ENCODE measurements at regions not wholly inside any gene's neighbourhood (a gene's known extent, or its start where the extent isn't known, plus 50 kb on each side); places are given as distances from the start of the nearest gene placed in this dataset.

DNA sequence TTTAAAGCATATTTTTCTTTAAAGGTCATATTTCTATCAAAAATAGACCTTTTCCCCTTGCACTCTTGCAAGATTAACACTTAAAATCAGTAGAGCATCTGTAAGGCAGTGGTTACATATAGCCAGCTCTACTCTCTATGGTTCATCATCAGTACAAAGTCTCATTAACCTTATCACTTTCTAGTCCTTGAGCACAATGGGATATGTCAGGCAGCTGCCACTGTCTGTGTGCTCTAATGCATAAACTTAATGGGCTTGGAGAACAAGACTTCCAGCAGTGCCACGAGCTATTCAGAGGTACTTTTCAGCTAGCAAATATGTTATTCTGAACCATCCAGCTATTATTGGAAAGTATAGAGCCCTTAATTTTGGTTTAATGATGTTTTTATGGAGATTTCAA lies 393.7 kb downstream of the GASK1B start:
- H3K36me3 ChIP-seq: no peaks in the 10 kb centered on the region
- intact Hi-C loops (cut with DNase I): no loop called here
- H3K27me3 ChIP-seq (replicated peaks; ENCODE audit: insufficient read depth): no peaks in the 10 kb centered on the region
- no peak overlapping the region for H3K4me3 ChIP-seq
- TF ChIP-seq CTCF (IDR thresholded peaks at IDR 0.05): no peak
- no peak for TF ChIP-seq POLR2AphosphoS5 (IDR thresholded peaks at IDR 0.05)
- no peak for TF ChIP-seq POLR2A (IDR thresholded peaks at IDR 0.05)
- no peak for DNase-seq (ENCODE audit: low spot score)
- H3K4me1 ChIP-seq (replicated peaks): no peaks in the 10 kb centered on the region
- 33% methylated on average over 1 of the region's 1 CpG for WGBS
- H3K9me3 ChIP-seq: no peaks in the 10 kb centered on the region
- no peak overlapping the region for H3K27ac ChIP-seq

GRCh38 chr4:157776930-157777528 lies 395.8 kb downstream of the GASK1B start:
- H3K4me1 ChIP-seq (replicated peaks): no peaks in the 10 kb centered on the region
- H3K4me3 ChIP-seq: no peak overlapping the region
- TF ChIP-seq POLR2AphosphoS5 (IDR thresholded peaks at IDR 0.05): no peak
- TF ChIP-seq CTCF (IDR thresholded peaks at IDR 0.05): no peak
- H3K36me3 ChIP-seq: no peaks in the 10 kb centered on the region
- WGBS: 84% methylated on average over 1 of the region's 1 CpG
- H3K27me3 ChIP-seq (replicated peaks; ENCODE audit: insufficient read depth): no peaks in the 10 kb centered on the region
- DNase-seq (ENCODE audit: low spot score): no peak
- no peaks in the 10 kb centered on the region for H3K9me3 ChIP-seq
- no peak overlapping the region for H3K27ac ChIP-seq
- intact Hi-C loops (cut with DNase I): no loop called here

DNA sequence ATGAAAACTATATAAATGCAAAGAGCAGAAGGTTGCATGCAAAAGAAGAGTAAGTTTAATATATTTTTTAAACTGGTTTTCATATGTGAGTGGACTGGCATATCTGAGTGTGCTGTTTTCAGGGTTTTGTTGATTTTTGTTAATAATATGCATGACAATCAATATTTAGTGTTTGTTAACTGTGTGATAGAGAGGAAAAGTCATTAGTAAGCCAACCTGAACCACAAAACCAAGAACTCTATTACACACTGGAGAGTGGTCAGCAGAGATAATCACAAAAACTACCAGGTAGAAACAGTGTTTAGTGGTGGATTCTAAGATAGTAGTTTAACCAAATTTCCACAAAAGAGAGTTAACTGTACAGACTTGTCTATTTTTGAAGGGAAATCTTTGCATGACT lies 396.9 kb downstream of the GASK1B start:
- TF ChIP-seq POLR2AphosphoS5 (IDR thresholded peaks at IDR 0.05) (no peak), POLR2A (IDR thresholded peaks at IDR 0.05) (no peak), CTCF (IDR thresholded peaks at IDR 0.05) (no peak)
- intact Hi-C loops (cut with DNase I): no loop called here
- Histone ChIP-seq H3K4me3 (no peak overlapping the region), H3K27me3 (replicated peaks; ENCODE audit: insufficient read depth) (no peaks in the 10 kb centered on the region), H3K4me1 (replicated peaks) (no peaks in the 10 kb centered on the region), H3K36me3 (no peaks in the 10 kb centered on the region), H3K9me3 (no peaks in the 10 kb centered on the region), H3K27ac (no peak overlapping the region)
- no peak for DNase-seq (ENCODE audit: low spot score)

DNA sequence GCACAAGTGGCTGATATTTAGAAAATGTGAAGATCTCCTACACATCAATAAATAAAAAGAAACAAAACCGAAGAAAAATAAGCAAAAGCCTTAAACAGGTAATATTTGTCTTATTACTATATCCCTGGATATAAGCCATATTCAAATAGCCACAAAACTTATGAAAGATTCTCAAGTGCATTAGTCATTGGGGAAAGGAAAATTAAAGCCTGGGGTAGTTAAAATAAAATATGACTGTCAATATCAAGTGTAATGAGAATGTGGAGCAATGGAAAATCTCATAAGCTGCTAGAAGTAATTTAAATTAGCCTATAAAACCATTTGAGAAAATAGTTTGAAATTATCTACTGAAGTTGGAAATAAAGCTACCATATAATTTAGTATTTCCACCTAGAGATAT lies 399.9 kb downstream of the GASK1B start:
- intact Hi-C loops (cut with DNase I): no loop called here
- Histone ChIP-seq H3K4me1 (replicated peaks) (no peaks in the 10 kb centered on the region), H3K36me3 (no peaks in the 10 kb centered on the region), H3K27ac (no peak overlapping the region), H3K4me3 (no peak overlapping the region), H3K27me3 (replicated peaks; ENCODE audit: insufficient read depth) (no peaks in the 10 kb centered on the region), H3K9me3 (no peaks in the 10 kb centered on the region)
- TF ChIP-seq CTCF (IDR thresholded peaks at IDR 0.05) (no peak), POLR2A (IDR thresholded peaks at IDR 0.05) (no peak), POLR2AphosphoS5 (IDR thresholded peaks at IDR 0.05) (no peak)
- DNase-seq (ENCODE audit: low spot score): no peak
- WGBS: 88% methylated on average over 1 of the region's 1 CpG

DNA sequence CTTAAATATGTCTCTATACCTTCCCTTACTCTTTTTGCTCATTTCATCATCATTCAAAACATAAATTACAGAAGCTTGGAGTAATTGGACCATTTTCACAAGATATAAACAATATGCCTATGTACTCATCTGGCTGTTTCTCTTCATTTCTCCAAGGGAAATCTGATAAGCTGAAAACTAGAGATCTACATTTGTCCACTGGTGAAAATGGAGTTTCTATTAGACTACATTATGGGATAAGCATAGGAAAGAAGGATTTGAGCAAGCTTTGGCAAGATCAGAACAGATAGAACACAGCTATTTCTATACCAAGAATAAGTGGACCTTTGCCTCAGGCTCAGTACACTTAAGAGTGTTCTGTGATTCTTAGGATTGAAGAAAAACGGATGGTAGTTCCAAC lies 404.4 kb downstream of the GASK1B start:
- TF ChIP-seq CTCF (IDR thresholded peaks at IDR 0.05) (no peak), POLR2AphosphoS5 (IDR thresholded peaks at IDR 0.05) (no peak), POLR2A (IDR thresholded peaks at IDR 0.05) (no peak)
- WGBS: 22% methylated on average over 1 of the region's 1 CpG
- no peak overlapping the region for H3K27ac ChIP-seq
- no peaks in the 10 kb centered on the region for H3K4me1 ChIP-seq (replicated peaks)
- H3K36me3 ChIP-seq: no peaks in the 10 kb centered on the region
- intact Hi-C loops (cut with DNase I): no loop called here
- no peak for DNase-seq (ENCODE audit: low spot score)
- H3K4me3 ChIP-seq: no peak overlapping the region
- H3K9me3 ChIP-seq: no peaks in the 10 kb centered on the region
- no peaks in the 10 kb centered on the region for H3K27me3 ChIP-seq (replicated peaks; ENCODE audit: insufficient read depth)

Data from prostate gland (tissue), 2 donors.